ENCODE measurements at regions not wholly inside any gene's neighbourhood (a gene's known extent, or its start where the extent isn't known, plus 50 kb on each side); places are given as distances from the start of the nearest gene placed in this dataset.

GRCh38 chr4:175562111-175562510, 250.0 kb downstream of the GPM6A start:
- H3K27ac Mint-ChIP-seq (ENCODE audit: unreplicated experiment), result no peak overlapping the region
- H3K36me3 Mint-ChIP-seq (ENCODE audit: low read depth), result no peaks in the 10 kb centered on the region
- peaks cover 9% of the 10 kb centered on the region for H3K4me1 Mint-ChIP-seq
- no peak for TF ChIP-seq CTCF (conservative IDR thresholded peaks at IDR 0.05)
- DNase-seq (ENCODE audit: low read depth, low spot score), result no peak
- H3K4me3 Mint-ChIP-seq, result no peak overlapping the region
- H3K9me3 Mint-ChIP-seq, result no peaks in the 10 kb centered on the region
- no peaks in the 10 kb centered on the region for H3K27me3 Mint-ChIP-seq (ENCODE audit: low read depth)

GRCh38 chr4:175562542-175562941, 249.5 kb downstream of the GPM6A start:
- Mint-ChIP-seq H3K4me1 (peaks cover 9% of the 10 kb centered on the region), H3K27me3 (ENCODE audit: low read depth) (no peaks in the 10 kb centered on the region), H3K4me3 (no peak overlapping the region), H3K27ac (ENCODE audit: unreplicated experiment) (no peak overlapping the region), H3K36me3 (ENCODE audit: low read depth) (no peaks in the 10 kb centered on the region), H3K9me3 (no peaks in the 10 kb centered on the region)
- no peak for TF ChIP-seq CTCF (conservative IDR thresholded peaks at IDR 0.05)
- DNase-seq (ENCODE audit: low read depth, low spot score), result no peak

Measured in neural crest cell (in vitro differentiated cells).